H1 (cell line): ENCODE measurements at regions not wholly inside any gene's neighbourhood (a gene's known extent, or its start where the extent isn't known, plus 50 kb on each side); places are given as distances from the start of the nearest gene placed in this dataset.

ENCODE experiments used
- BCL11A ChIP-seq, 2 experiments: IDR thresholded peaks; one replicate each; pipeline ENCODE4 v1.6.1; 2011; ENCODE audit warnings: low read depth in 2 of 2, low read length in 2 of 2, mild to moderate bottlenecking in 2 of 2
- NRF1 ChIP-seq: IDR thresholded peaks from 2 replicates; pipeline ENCODE4 v1.6.1; 2011; ENCODE audit warnings: mild to moderate bottlenecking, low read depth, low read length, improper control_type of control experiment
- SRF ChIP-seq: IDR thresholded peaks from 2 replicates; pipeline ENCODE4 v1.6.1; 2011; ENCODE audit warnings: mild to moderate bottlenecking, low read depth, low read length, moderate library complexity
- TF ChIP-seq, protein P1 (sequence below): fragments of 300-600 bp; sonication (generic); IDR thresholded peaks from 2 replicates; pipeline ENCODE4 v1.7.1; 2012; ENCODE audit warnings: low read length, moderate library complexity, mild to moderate bottlenecking, inconsistent platforms; ENCODE audit not compliant: insufficient replicate concordance

DNA sequence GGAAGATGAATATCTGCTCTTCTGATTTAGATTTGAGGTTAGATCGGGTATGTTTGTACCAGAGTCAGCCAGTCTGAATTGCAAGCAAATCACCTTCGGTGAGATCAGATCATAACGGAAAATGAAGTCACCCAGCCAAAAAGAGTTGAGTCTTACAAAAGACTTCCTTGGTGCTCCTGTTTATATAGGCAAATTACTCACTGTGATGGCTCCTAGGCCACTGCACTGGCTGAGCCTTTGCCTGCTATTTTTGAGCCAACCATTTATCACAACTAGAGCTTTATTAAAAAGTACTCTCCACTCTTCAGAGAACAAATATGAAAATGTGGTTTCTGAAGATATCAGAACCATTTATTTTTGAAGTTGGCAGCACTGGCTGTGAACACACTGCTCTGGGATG, 277.7 kb upstream of the PCSK5 start (continued):
- TF ChIP-seq, protein P1, sequence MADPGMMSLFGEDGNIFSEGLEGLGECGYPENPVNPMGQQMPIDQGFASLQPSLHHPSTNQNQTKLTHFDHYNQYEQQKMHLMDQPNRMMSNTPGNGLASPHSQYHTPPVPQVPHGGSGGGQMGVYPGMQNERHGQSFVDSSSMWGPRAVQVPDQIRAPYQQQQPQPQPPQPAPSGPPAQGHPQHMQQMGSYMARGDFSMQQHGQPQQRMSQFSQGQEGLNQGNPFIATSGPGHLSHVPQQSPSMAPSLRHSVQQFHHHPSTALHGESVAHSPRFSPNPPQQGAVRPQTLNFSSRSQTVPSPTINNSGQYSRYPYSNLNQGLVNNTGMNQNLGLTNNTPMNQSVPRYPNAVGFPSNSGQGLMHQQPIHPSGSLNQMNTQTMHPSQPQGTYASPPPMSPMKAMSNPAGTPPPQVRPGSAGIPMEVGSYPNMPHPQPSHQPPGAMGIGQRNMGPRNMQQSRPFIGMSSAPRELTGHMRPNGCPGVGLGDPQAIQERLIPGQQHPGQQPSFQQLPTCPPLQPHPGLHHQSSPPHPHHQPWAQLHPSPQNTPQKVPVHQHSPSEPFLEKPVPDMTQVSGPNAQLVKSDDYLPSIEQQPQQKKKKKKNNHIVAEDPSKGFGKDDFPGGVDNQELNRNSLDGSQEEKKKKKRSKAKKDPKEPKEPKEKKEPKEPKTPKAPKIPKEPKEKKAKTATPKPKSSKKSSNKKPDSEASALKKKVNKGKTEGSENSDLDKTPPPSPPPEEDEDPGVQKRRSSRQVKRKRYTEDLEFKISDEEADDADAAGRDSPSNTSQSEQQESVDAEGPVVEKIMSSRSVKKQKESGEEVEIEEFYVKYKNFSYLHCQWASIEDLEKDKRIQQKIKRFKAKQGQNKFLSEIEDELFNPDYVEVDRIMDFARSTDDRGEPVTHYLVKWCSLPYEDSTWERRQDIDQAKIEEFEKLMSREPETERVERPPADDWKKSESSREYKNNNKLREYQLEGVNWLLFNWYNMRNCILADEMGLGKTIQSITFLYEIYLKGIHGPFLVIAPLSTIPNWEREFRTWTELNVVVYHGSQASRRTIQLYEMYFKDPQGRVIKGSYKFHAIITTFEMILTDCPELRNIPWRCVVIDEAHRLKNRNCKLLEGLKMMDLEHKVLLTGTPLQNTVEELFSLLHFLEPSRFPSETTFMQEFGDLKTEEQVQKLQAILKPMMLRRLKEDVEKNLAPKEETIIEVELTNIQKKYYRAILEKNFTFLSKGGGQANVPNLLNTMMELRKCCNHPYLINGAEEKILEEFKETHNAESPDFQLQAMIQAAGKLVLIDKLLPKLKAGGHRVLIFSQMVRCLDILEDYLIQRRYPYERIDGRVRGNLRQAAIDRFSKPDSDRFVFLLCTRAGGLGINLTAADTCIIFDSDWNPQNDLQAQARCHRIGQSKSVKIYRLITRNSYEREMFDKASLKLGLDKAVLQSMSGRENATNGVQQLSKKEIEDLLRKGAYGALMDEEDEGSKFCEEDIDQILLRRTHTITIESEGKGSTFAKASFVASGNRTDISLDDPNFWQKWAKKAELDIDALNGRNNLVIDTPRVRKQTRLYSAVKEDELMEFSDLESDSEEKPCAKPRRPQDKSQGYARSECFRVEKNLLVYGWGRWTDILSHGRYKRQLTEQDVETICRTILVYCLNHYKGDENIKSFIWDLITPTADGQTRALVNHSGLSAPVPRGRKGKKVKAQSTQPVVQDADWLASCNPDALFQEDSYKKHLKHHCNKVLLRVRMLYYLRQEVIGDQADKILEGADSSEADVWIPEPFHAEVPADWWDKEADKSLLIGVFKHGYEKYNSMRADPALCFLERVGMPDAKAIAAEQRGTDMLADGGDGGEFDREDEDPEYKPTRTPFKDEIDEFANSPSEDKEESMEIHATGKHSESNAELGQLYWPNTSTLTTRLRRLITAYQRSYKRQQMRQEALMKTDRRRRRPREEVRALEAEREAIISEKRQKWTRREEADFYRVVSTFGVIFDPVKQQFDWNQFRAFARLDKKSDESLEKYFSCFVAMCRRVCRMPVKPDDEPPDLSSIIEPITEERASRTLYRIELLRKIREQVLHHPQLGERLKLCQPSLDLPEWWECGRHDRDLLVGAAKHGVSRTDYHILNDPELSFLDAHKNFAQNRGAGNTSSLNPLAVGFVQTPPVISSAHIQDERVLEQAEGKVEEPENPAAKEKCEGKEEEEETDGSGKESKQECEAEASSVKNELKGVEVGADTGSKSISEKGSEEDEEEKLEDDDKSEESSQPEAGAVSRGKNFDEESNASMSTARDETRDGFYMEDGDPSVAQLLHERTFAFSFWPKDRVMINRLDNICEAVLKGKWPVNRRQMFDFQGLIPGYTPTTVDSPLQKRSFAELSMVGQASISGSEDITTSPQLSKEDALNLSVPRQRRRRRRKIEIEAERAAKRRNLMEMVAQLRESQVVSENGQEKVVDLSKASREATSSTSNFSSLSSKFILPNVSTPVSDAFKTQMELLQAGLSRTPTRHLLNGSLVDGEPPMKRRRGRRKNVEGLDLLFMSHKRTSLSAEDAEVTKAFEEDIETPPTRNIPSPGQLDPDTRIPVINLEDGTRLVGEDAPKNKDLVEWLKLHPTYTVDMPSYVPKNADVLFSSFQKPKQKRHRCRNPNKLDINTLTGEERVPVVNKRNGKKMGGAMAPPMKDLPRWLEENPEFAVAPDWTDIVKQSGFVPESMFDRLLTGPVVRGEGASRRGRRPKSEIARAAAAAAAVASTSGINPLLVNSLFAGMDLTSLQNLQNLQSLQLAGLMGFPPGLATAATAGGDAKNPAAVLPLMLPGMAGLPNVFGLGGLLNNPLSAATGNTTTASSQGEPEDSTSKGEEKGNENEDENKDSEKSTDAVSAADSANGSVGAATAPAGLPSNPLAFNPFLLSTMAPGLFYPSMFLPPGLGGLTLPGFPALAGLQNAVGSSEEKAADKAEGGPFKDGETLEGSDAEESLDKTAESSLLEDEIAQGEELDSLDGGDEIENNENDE: no peak
- TF ChIP-seq SRF (no peak), NRF1 (no peak), BCL11A (IDR thresholded peaks at IDR 0.05; ENCODE audit: low read depth in 2 of 2, low read length in 2 of 2) (no peak)
